B cell (primary cell): ENCODE measurements at regions not wholly inside any gene's neighbourhood (a gene's known extent, or its start where the extent isn't known, plus 50 kb on each side); places are given as distances from the start of the nearest gene placed in this dataset.

Experiments
- ATAC-seq: fragments of 200-7000 bp; cut with Tn5 transposase; one replicate; pipeline ENCODE4 v1.10.0; 2021; ENCODE audit warnings: low read depth, mild to moderate bottlenecking, moderate number of reproducible peaks, moderate library complexity
- CTCF ChIA-PET: fragments of 350-600 bp; sonication (Branson Sonifier 250); formaldehyde crosslinking; loops from one replicate; lab custom pipeline; 2021; ENCODE audit warnings: antibody characterized with exemption, inconsistent platforms; lab: Charles Lee
- POLR2A ChIA-PET: fragments of 350-600 bp; sonication (Branson Sonifier 250); formaldehyde crosslinking; loops from one replicate; lab custom pipeline; 2021; ENCODE audit warnings: antibody characterized with exemption; lab: Charles Lee
- DNase-seq: peaks from one replicate; pipeline ENCODE4 v3.0.0; 2013
- H2AFZ ChIP-seq: 2 replicates; pipeline ENCODE4 v1.6.1; 2012; ENCODE audit warnings: mild to moderate bottlenecking, low read depth, low read length; ENCODE audit not compliant: insufficient read depth, poor library complexity, severe bottlenecking
- H3K27ac ChIP-seq, 2 donors: 1 replicate in 1 of 2; 2 replicates in 1 of 2; pipeline ENCODE4 v1.5.1; 2012 to 2013; ENCODE audit warnings: low read length in 2 of 2, mild to moderate bottlenecking in 2 of 2, moderate library complexity in 1 of 2
- H3K27me3 ChIP-seq, 4 experiments: fragments of 200-600 bp in 1 of 4; sonication (generic) in 1 of 4; replicated peaks in 1 of 4; 1 replicate in 2 of 4; 2 replicates in 2 of 4; pipeline versions ENCODE4 v1.6.1 to v1.7.0; 2013 to 2016; ENCODE audit warnings: low read length in 3 of 4, mild to moderate bottlenecking in 2 of 4, mixed read lengths in 1 of 4, moderate library complexity in 1 of 4; ENCODE audit not compliant: insufficient read depth in 4 of 4, control insufficient read depth in 3 of 4; ENCODE audit errors: control extremely low read depth in 1 of 4
- H3K36me3 ChIP-seq, 2 experiments: replicated peaks in 1 of 2; 1 replicate in 1 of 2; 2 replicates in 1 of 2; pipeline versions ENCODE4 v1.6.1 to v1.7.1; 2013; ENCODE audit warnings: low read length in 1 of 2; ENCODE audit not compliant: insufficient read depth in 2 of 2, control insufficient read depth in 1 of 2; ENCODE audit errors: control extremely low read depth in 1 of 2, extremely low read depth in 1 of 2
- H3K4me1 ChIP-seq, 2 donors: fragments of 200-600 bp in 1 of 2; sonication (generic) in 1 of 2; 1 replicate in 1 of 2; 2 replicates in 1 of 2; pipeline versions ENCODE4 v1.5.1 to v1.6.1; 2013 to 2017; ENCODE audit warnings: low read length in 2 of 2; ENCODE audit not compliant: control insufficient read depth in 2 of 2, insufficient read depth in 2 of 2
- H3K4me2 ChIP-seq: replicated peaks from 2 replicates; pipeline ENCODE3; 2012; ENCODE audit warnings: mild to moderate bottlenecking, low read depth, low read length; ENCODE audit not compliant: poor library complexity, severe bottlenecking
- H3K4me3 ChIP-seq, 5 experiments: fragments of 200-600 bp in 1 of 5; sonication (generic) in 1 of 5; 1 replicate in 3 of 5; 2 replicates in 2 of 5; pipeline versions ENCODE4 v1.5.1 to v1.7.0; 2011 to 2016; ENCODE audit warnings: low read length in 4 of 5, mild to moderate bottlenecking in 4 of 5, low read depth in 2 of 5, control low read depth in 1 of 5, moderate library complexity in 1 of 5; ENCODE audit not compliant: insufficient read depth in 1 of 5; ENCODE audit errors: control extremely low read depth in 1 of 5, extremely low read depth in 1 of 5
- H3K79me2 ChIP-seq: fragments of 200-600 bp; sonication (generic); one replicate; pipeline ENCODE4 v1.6.0; 2016; ENCODE audit warnings: low read length; ENCODE audit not compliant: control insufficient read depth, insufficient read depth
- H3K9ac ChIP-seq: fragments of 200-600 bp; sonication (generic); 2 replicates; pipeline ENCODE4 v1.6.1; 2017; ENCODE audit warnings: mild to moderate bottlenecking, low read length, moderate library complexity
- H3K9me3 ChIP-seq, 3 donors: one replicate each; pipeline versions ENCODE4 v1.6.1 to v1.7.1; 2013; ENCODE audit warnings: low read length in 2 of 3; ENCODE audit not compliant: control insufficient read depth in 2 of 3, insufficient read depth in 1 of 3; ENCODE audit errors: control extremely low read depth in 1 of 3
- H4K20me1 ChIP-seq: 2 replicates; pipeline ENCODE4 v1.6.0; 2012; ENCODE audit warnings: mild to moderate bottlenecking, low read length; ENCODE audit not compliant: insufficient read depth, control insufficient read depth, poor library complexity, severe bottlenecking
- H3K27ac Mint-ChIP-seq: one replicate; pipeline ENCODE4 v1.8.0; 2021; ENCODE audit warnings: mixed read lengths
- H3K27me3 Mint-ChIP-seq: one replicate; pipeline ENCODE4 v1.8.0; 2021; ENCODE audit warnings: mixed read lengths
- H3K4me1 Mint-ChIP-seq: one replicate; pipeline ENCODE4 v1.8.0; 2021; ENCODE audit warnings: mixed read lengths
- H3K4me3 Mint-ChIP-seq: one replicate; pipeline ENCODE4 v1.8.0; 2021; ENCODE audit warnings: mixed read lengths
- H3K9me3 Mint-ChIP-seq: one replicate; pipeline ENCODE4 v1.8.0; 2022; ENCODE audit warnings: mixed read lengths; ENCODE audit not compliant: insufficient read depth
- CTCF ChIP-seq: fragments of 200-600 bp; IDR thresholded peaks from one replicate; pipeline ENCODE4 v1.8.0; 2022; ENCODE audit warnings: antibody characterized with exemption, mild to moderate bottlenecking
- EZH2 ChIP-seq: IDR thresholded peaks from 2 replicates; pipeline ENCODE4 v1.6.1; 2012; ENCODE audit warnings: borderline replicate concordance, low read depth, mild to moderate bottlenecking, moderate library complexity, low read length; ENCODE audit not compliant: insufficient read depth, poor library complexity, severe bottlenecking
- WGBS: methylation state at CpG from one replicate; pipeline ENCODE4 v1.1.5; 2013; ENCODE audit warnings: missing lambda C conversion rate; ENCODE audit not compliant: insufficient coverage; 5-methylcytosine and 5-hydroxymethylcytosine counted together
- intact Hi-C: fragments of 100-400 bp; cut with micrococcal nuclease; formaldehyde crosslinking; loops from one replicate; pipeline ENCODE4 v1.10.0; 2022

- Histone ChIP-seq H3K4me2 (no peak overlapping the region), H3K4me3 (no peak overlapping the region), H3K9me3 (peaks cover 0 to 21% (median 0%) of the 10 kb centered on the region in 3 donors), H3K79me2 (no peaks in the 10 kb centered on the region), H3K27me3 (no peaks in the 10 kb centered on the region), H3K4me1 (no peaks in the 10 kb centered on the region), H3K36me3 (no peaks in the 10 kb centered on the region), H4K20me1 (no peaks in the 10 kb centered on the region), H2AFZ (no peak overlapping the region), H3K27ac (no peak overlapping the region), H3K9ac (no peak overlapping the region)
- 100% methylated on average over 1 of the region's 3 CpGs for WGBS
- ChIA-PET CTCF (no interaction called here), POLR2A (no interaction called here)
- ATAC-seq (no peak), DNase-seq (no peak)
- Mint-ChIP-seq H3K4me1 (no peaks in the 10 kb centered on the region), H3K9me3 (no peaks in the 10 kb centered on the region), H3K4me3 (no peak overlapping the region), H3K27me3 (no peaks in the 10 kb centered on the region), H3K27ac (no peak overlapping the region)
- intact Hi-C loops, result no loop called here
- TF ChIP-seq EZH2 (no peak), CTCF (no peak)
Measured at GRCh38 chr18:78739115-78739514, 240.5 kb upstream of the SALL3 start.

- TF ChIP-seq CTCF, result no peak
- TF ChIP-seq EZH2, result no peak
- no peaks in the 10 kb centered on the region for H3K27me3 Mint-ChIP-seq
- no peaks in the 10 kb centered on the region for H3K9me3 Mint-ChIP-seq
- no peak overlapping the region for H3K4me3 Mint-ChIP-seq
- H3K4me1 Mint-ChIP-seq, result no peaks in the 10 kb centered on the region
- H3K79me2 ChIP-seq, result no peaks in the 10 kb centered on the region
- intact Hi-C loops, result no loop called here
- DNase-seq, result no peak
- peaks cover 0 to 18% (median 0%) of the 10 kb centered on the region in 3 donors for H3K9me3 ChIP-seq
- CTCF ChIA-PET, result no interaction called here
- H3K27ac ChIP-seq, result no peak overlapping the region
- H3K27ac Mint-ChIP-seq, result no peak overlapping the region
- H4K20me1 ChIP-seq, result no peaks in the 10 kb centered on the region
- H3K4me3 ChIP-seq, result no peak overlapping the region
- H3K4me1 ChIP-seq, result no peaks in the 10 kb centered on the region
- H3K27me3 ChIP-seq, result no peaks in the 10 kb centered on the region
- no peaks in the 10 kb centered on the region for H3K36me3 ChIP-seq
- no peak overlapping the region for H3K9ac ChIP-seq
- H2AFZ ChIP-seq, result no peak overlapping the region
- POLR2A ChIA-PET, result no interaction called here
- 90% methylated on average over 22 of the region's 24 CpGs for WGBS
- no peak for ATAC-seq
- no peak overlapping the region for H3K4me2 ChIP-seq
Measured at GRCh38 chr18:78739882-78740677, 239.5 kb upstream of the SALL3 start.
